ENCODE measurements at regions not wholly inside any gene's neighbourhood (a gene's known extent, or its start where the extent isn't known, plus 50 kb on each side); places are given as distances from the start of the nearest gene placed in this dataset.

- no peak for TF ChIP-seq TCF7L2 (IDR thresholded peaks at IDR 0.05; ENCODE audit: low read depth, low read length)
- no peak for TF ChIP-seq SIN3A (IDR thresholded peaks at IDR 0.05; ENCODE audit: borderline replicate concordance, insufficient read depth, low read depth, low read length)
Observed at GRCh38 chr6:85023721-85024120, 259.3 kb upstream of the TBX18 start.
